GM12864 (cell line): ENCODE measurements at regions not wholly inside any gene's neighbourhood (a gene's known extent, or its start where the extent isn't known, plus 50 kb on each side); places are given as distances from the start of the nearest gene placed in this dataset.

Experiments
- DNase-seq: peaks from one replicate; pipeline ENCODE4 v3.0.0-alpha.2; 2011; ENCODE audit warnings: low read depth
- H3K4me3 ChIP-seq: 2 replicates; pipeline ENCODE4 v1.5.1; 2011; ENCODE audit warnings: mild to moderate bottlenecking, low read depth, low read length, control low read depth
- CTCF ChIP-seq: IDR thresholded peaks from 2 replicates; pipeline ENCODE4 v1.5.1; 2011; ENCODE audit warnings: low read depth, mild to moderate bottlenecking, moderate library complexity, low read length, control low read depth, inconsistent platforms; ENCODE audit errors: missing control alignments

- H3K4me3 ChIP-seq: no peak overlapping the region
- no peak for TF ChIP-seq CTCF
- no peak for DNase-seq
These were observed 52.6 kb upstream of the CD93 start for GRCh38 chr20:23138682-23139081.

DNA sequence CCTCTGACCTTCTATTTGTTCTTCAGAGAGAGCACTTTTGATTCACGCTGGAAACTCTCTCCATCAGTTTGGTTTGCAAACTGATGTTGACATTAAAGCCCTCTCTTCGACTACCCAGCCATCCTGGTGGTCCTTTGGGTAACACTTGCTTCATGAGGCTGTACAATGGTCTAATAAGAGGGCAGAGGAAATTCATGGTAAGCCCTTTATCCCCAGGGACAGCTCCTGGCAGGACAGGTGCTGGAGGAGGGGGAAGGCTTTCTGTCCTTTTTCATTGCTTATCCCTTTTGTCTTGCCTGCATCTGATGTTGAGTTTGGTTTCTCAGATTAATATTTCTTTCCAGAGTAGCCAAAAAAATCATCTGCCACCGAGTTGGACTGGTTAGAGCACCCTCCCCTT lies 52.1 kb upstream of the CD93 start:
- no peak for DNase-seq
- TF ChIP-seq CTCF: no peak
- no peak overlapping the region for H3K4me3 ChIP-seq

DNA sequence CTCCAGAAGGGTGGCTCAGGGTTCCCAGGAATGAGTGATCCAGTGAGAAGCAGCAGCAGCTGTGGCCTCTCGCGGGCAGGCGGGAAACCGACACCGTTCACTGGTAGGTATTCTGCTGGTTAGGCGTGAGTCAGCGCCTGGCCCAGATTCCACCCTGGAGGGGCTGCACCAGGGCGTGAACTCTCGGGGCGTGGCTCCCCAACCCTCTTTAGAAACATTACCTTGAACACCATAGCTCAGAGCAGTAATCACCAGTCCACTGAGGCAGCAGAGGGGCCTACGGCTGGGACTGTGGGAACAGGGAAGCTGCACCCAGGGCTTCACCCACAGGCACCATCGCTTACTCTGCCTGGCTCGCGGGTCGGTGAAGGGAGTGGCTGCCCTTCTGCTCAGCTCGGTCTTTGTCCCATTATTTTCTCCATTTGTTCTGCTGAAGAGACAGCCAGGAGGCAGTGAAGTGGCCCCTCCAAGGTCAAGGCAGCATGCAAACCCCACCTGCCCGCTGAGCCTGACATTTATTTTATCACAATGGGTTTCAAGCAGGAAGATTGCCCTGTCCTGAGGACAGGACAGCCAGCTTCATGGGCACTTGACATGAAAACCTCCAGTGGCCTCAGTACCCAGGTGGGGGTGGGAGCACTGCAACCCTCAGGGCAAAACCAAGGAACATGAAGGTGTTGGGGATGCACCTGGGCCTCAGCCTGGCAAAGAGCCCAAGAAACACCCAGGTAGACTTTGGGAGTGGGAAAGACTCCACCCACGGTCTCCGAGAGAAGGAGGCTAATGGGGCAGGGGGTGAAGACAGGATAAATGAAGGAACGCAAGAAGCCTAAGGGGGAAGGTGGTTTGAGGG lies 51.0 kb upstream of the CD93 start:
- no peak for DNase-seq
- no peak overlapping the region for H3K4me3 ChIP-seq
- no peak for TF ChIP-seq CTCF

- no peak for TF ChIP-seq CTCF
- no peak overlapping the region for H3K4me3 ChIP-seq
- DNase-seq: no peak
These were observed 49.6 kb upstream of the CD93 start for GRCh38 chr20:23135449-23136420.
